HAP-1 (cell line): ENCODE measurements at regions not wholly inside any gene's neighbourhood (a gene's known extent, or its start where the extent isn't known, plus 50 kb on each side); places are given as distances from the start of the nearest gene placed in this dataset.

Source experiments
- DNase-seq, 2 experiments: peaks; one replicate each; pipeline ENCODE4 v3.0.0-alpha.2; 2016 to 2020; ENCODE audit warnings: low spot score in 2 of 2
- H3K27me3 ChIP-seq: fragments of 250-450 bp; sonication (Bioruptor Pico); 2 replicates; pipeline ENCODE4 v1.5.1; 2020; ENCODE audit warnings: low read depth, mild to moderate bottlenecking, moderate library complexity
- H3K36me3 ChIP-seq: fragments of 250-450 bp; sonication (Bioruptor Pico); replicated peaks from 2 replicates; pipeline ENCODE4 v1.5.1; 2020; ENCODE audit warnings: mild to moderate bottlenecking
- H3K4me1 ChIP-seq: fragments of 250-450 bp; sonication (Bioruptor Pico); 2 replicates; pipeline ENCODE4 v1.5.1; 2020; ENCODE audit warnings: mild to moderate bottlenecking
- H3K4me3 ChIP-seq: fragments of 250-450 bp; sonication (Bioruptor Pico); 2 replicates; pipeline ENCODE4 v1.5.1; 2020; ENCODE audit warnings: mild to moderate bottlenecking, moderate library complexity
- H3K9me3 ChIP-seq: fragments of 250-450 bp; sonication (Bioruptor Pico); 2 replicates; pipeline ENCODE4 v1.5.1; 2020; ENCODE audit warnings: mild to moderate bottlenecking, moderate library complexity
- in situ Hi-C: fragments of 300-500 bp; cut with MboI; formaldehyde crosslinking; loops from 3 replicates; pipeline ENCODE4 v1.14.3; 2020; ENCODE audit warnings: low sequenced_read_pairs, inconsistent platforms, mixed read lengths

- no peak for DNase-seq
- in situ Hi-C loops: no loop called here
- 0 out of 2 replicates have a peak, but pooled peaks cover 2% of the 10 kb centered on the region for H3K9me3 ChIP-seq
- no peaks in the 10 kb centered on the region for H3K27me3 ChIP-seq
- H3K4me3 ChIP-seq: no peak overlapping the region
- no peaks in the 10 kb centered on the region for H3K36me3 ChIP-seq
- no peaks in the 10 kb centered on the region for H3K4me1 ChIP-seq
Observed at GRCh38 chr10:132467464-132468149, 70.0 kb upstream of the INPP5A start.

GRCh38 chr10:132468216-132468615 lies 69.4 kb upstream of the INPP5A start:
- H3K4me1 ChIP-seq: no peaks in the 10 kb centered on the region
- H3K36me3 ChIP-seq: no peaks in the 10 kb centered on the region
- H3K27me3 ChIP-seq: no peaks in the 10 kb centered on the region
- H3K4me3 ChIP-seq: no peak overlapping the region
- H3K9me3 ChIP-seq: 0 out of 2 replicates have a peak, but pooled peaks cover 2% of the 10 kb centered on the region
- in situ Hi-C loops: no loop called here
- DNase-seq: no peak

- 0 out of 2 replicates have a peak, but pooled peaks cover 2% of the 10 kb centered on the region for H3K9me3 ChIP-seq
- no peaks in the 10 kb centered on the region for H3K4me1 ChIP-seq
- no peak overlapping the region for H3K4me3 ChIP-seq
- no peak for DNase-seq
- in situ Hi-C loops: no loop called here
- no peaks in the 10 kb centered on the region for H3K36me3 ChIP-seq
- no peaks in the 10 kb centered on the region for H3K27me3 ChIP-seq
Observed at GRCh38 chr10:132468651-132469050, 68.9 kb upstream of the INPP5A start.

GRCh38 chr10:132469197-132469884 lies 68.2 kb upstream of the INPP5A start:
- Histone ChIP-seq H3K27me3 (no peaks in the 10 kb centered on the region), H3K36me3 (no peaks in the 10 kb centered on the region), H3K9me3 (0 out of 2 replicates have a peak, but pooled peaks cover 2% of the 10 kb centered on the region), H3K4me1 (no peaks in the 10 kb centered on the region), H3K4me3 (no peak overlapping the region)
- DNase-seq: no peak
- in situ Hi-C loops: no loop called here

- no peaks in the 10 kb centered on the region for H3K36me3 ChIP-seq
- 0 out of 2 replicates have a peak, but pooled peaks cover 2% of the 10 kb centered on the region for H3K9me3 ChIP-seq
- H3K4me3 ChIP-seq: no peak overlapping the region
- in situ Hi-C loops: no loop called here
- DNase-seq: no peak
- H3K27me3 ChIP-seq: no peaks in the 10 kb centered on the region
- H3K4me1 ChIP-seq: no peaks in the 10 kb centered on the region
Observed at GRCh38 chr10:132470410-132471124, 67.0 kb upstream of the INPP5A start.

- in situ Hi-C loops: no loop called here
- Histone ChIP-seq H3K36me3 (no peaks in the 10 kb centered on the region), H3K4me1 (no peaks in the 10 kb centered on the region), H3K27me3 (no peaks in the 10 kb centered on the region), H3K4me3 (no peak overlapping the region), H3K9me3 (0 out of 2 replicates have a peak, but pooled peaks cover 2% of the 10 kb centered on the region)
- no peak for DNase-seq
Observed at GRCh38 chr10:132471125-132471451, 66.5 kb upstream of the INPP5A start.

GRCh38 chr10:132471484-132471883 lies 66.1 kb upstream of the INPP5A start:
- Histone ChIP-seq H3K9me3 (0 out of 2 replicates have a peak, but pooled peaks cover 2% of the 10 kb centered on the region), H3K4me1 (no peaks in the 10 kb centered on the region), H3K27me3 (no peaks in the 10 kb centered on the region), H3K36me3 (no peaks in the 10 kb centered on the region), H3K4me3 (no peak overlapping the region)
- DNase-seq: no peak
- in situ Hi-C loops: no loop called here

- H3K36me3 ChIP-seq: no peaks in the 10 kb centered on the region
- H3K4me1 ChIP-seq: no peaks in the 10 kb centered on the region
- H3K4me3 ChIP-seq: no peak overlapping the region
- H3K9me3 ChIP-seq: 0 out of 2 replicates have a peak, but pooled peaks cover 2% of the 10 kb centered on the region
- in situ Hi-C loops: no loop called here
- no peaks in the 10 kb centered on the region for H3K27me3 ChIP-seq
- no peak for DNase-seq
Observed at GRCh38 chr10:132475086-132475485, 62.5 kb upstream of the INPP5A start.

GRCh38 chr10:132476146-132477065 lies 61.2 kb upstream of the INPP5A start:
- Histone ChIP-seq H3K27me3 (no peaks in the 10 kb centered on the region), H3K9me3 (0 out of 2 replicates have a peak, but pooled peaks cover 2% of the 10 kb centered on the region), H3K36me3 (no peaks in the 10 kb centered on the region), H3K4me1 (peaks cover 2% of the 10 kb centered on the region), H3K4me3 (no peak overlapping the region)
- in situ Hi-C loops: no loop called here
- no peak for DNase-seq

- no peaks in the 10 kb centered on the region for H3K27me3 ChIP-seq
- in situ Hi-C loops: no loop called here
- H3K36me3 ChIP-seq: no peaks in the 10 kb centered on the region
- no peaks in the 10 kb centered on the region for H3K9me3 ChIP-seq
- no peak overlapping the region for H3K4me3 ChIP-seq
- DNase-seq: no peak
- peaks cover 8% of the 10 kb centered on the region for H3K4me1 ChIP-seq
Observed at GRCh38 chr10:132477066-132477397, 60.6 kb upstream of the INPP5A start.

- Histone ChIP-seq H3K27me3 (no peaks in the 10 kb centered on the region), H3K36me3 (no peaks in the 10 kb centered on the region), H3K4me3 (no peak overlapping the region), H3K9me3 (no peaks in the 10 kb centered on the region), H3K4me1 (peaks cover 14% of the 10 kb centered on the region)
- no peak for DNase-seq
- in situ Hi-C loops: no loop called here
Observed at GRCh38 chr10:132477398-132478340, 59.9 kb upstream of the INPP5A start.

GRCh38 chr10:132478341-132479023 lies 59.1 kb upstream of the INPP5A start:
- Histone ChIP-seq H3K4me3 (no peak overlapping the region), H3K36me3 (no peaks in the 10 kb centered on the region), H3K27me3 (no peaks in the 10 kb centered on the region), H3K4me1 (peaks cover 14% of the 10 kb centered on the region), H3K9me3 (no peaks in the 10 kb centered on the region)
- in situ Hi-C loops: no loop called here
- no peak for DNase-seq
